Type B pancreatic cell (in vitro differentiated cells): ENCODE measurements at regions not wholly inside any gene's neighbourhood (a gene's known extent, or its start where the extent isn't known, plus 50 kb on each side); places are given as distances from the start of the nearest gene placed in this dataset.

Experiments
- DNase-seq: peaks from one replicate; pipeline ENCODE4 v3.0.0; 2021; ENCODE audit warnings: mixed read lengths; ENCODE audit not compliant: unreplicated experiment; ENCODE audit errors: extremely low spot score
- H3K27ac Mint-ChIP-seq: 2 replicates; pipeline ENCODE4 v1.8.0; 2021; ENCODE audit warnings: mild to moderate bottlenecking, mixed read lengths
- H3K27me3 Mint-ChIP-seq: 2 replicates; pipeline ENCODE4 v1.8.0; 2021; ENCODE audit warnings: mixed read lengths
- H3K36me3 Mint-ChIP-seq: 2 replicates; pipeline ENCODE4 v1.8.0; 2021; ENCODE audit warnings: mixed read lengths
- H3K4me1 Mint-ChIP-seq: one replicate; pipeline ENCODE4 v1.8.0; 2021; ENCODE audit warnings: mixed read lengths; ENCODE audit not compliant: unreplicated experiment
- H3K4me3 Mint-ChIP-seq: 2 replicates; pipeline ENCODE4 v1.8.0; 2021; ENCODE audit warnings: mild to moderate bottlenecking, mixed read lengths
- H3K9me3 Mint-ChIP-seq: 2 replicates; pipeline ENCODE4 v1.8.0; 2021; ENCODE audit warnings: mixed read lengths
- TF ChIP-seq, protein P1 (sequence below): fragments of 200-600 bp; sonication (generic); conservative IDR thresholded peaks from 2 replicates; pipeline ENCODE4 v1.5.0; 2021; ENCODE audit warnings: antibody characterized with exemption, mild to moderate bottlenecking

DNA sequence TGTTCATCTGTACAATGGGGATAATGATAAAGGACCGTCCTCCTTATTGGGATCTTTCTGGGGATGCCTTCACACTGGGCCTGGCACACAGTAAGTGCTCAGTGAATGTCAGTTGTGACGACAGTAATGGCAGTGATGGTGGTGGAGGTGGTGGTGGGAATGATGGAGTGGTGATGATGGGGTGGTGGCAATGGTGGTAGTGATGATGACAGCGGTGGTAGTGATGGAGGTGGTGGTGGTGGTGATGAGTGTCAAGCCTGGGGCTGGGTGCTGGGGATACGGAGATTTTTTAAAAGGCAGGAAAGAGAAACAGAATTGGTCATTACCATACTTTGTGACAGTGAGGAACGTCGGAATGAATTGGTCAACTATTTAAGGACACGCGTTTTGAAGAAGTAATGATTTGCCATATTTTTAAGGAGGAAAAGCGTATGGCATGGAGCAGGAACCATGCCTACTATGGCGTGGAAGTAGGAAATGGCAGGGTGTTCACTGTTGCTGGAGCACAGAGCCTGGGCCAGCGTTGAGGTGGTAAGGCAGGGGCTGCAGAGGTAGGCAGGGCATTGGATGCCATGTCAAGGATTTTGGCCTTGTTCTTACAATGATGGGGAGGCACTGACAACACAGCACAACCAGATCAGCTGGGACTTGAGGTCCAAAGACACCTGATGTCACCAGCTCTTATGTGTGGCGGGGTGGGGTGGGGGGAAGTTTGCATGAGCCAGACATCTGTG, 128.7 kb downstream of the ACTL8 start:
- DNase-seq, result no peak

DNA sequence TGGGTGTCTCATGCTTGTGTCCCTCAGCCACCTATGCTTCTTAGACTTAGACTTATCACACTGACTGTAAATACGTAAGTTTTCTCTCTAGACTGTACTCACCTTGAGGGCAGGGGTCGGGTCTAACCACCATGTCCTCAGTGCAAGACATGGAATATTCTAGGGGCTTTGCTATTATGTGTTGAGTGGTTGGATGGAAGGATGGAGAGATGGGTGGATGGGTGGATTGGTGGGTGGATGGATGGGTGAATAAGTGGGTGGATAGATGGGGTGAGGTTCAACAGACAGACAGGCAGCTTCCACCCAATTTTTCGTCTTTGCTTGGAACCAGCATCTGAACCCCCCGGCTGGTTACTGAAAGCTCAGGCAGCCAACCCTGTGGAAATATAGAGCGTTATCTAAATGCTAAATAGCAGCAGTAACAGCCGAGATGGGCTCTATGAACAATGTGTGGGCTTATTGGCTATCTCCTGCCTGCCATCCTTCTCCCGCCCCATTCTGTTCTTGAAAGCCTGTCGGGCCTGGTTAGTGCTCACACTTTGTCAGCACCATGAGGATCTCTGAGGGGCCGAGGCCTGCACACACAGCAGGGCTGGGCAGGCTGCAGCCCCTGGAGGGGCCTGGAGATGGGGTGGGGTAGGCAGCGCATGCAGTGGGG, 130.7 kb downstream of the ACTL8 start:
- Mint-ChIP-seq H3K4me3 (no peak overlapping the region), H3K27ac (no peak overlapping the region), H3K36me3 (no peaks in the 10 kb centered on the region), H3K4me1 (no peaks in the 10 kb centered on the region), H3K9me3 (no peaks in the 10 kb centered on the region), H3K27me3 (peaks cover 42% of the 10 kb centered on the region)
- TF ChIP-seq, protein P1, sequence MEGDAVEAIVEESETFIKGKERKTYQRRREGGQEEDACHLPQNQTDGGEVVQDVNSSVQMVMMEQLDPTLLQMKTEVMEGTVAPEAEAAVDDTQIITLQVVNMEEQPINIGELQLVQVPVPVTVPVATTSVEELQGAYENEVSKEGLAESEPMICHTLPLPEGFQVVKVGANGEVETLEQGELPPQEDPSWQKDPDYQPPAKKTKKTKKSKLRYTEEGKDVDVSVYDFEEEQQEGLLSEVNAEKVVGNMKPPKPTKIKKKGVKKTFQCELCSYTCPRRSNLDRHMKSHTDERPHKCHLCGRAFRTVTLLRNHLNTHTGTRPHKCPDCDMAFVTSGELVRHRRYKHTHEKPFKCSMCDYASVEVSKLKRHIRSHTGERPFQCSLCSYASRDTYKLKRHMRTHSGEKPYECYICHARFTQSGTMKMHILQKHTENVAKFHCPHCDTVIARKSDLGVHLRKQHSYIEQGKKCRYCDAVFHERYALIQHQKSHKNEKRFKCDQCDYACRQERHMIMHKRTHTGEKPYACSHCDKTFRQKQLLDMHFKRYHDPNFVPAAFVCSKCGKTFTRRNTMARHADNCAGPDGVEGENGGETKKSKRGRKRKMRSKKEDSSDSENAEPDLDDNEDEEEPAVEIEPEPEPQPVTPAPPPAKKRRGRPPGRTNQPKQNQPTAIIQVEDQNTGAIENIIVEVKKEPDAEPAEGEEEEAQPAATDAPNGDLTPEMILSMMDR, result no peak
- no peak for DNase-seq

More for the DNA sequence above, 128.7 kb downstream of the ACTL8 start:
- Mint-ChIP-seq H3K27ac (no peak overlapping the region), H3K36me3 (no peaks in the 10 kb centered on the region), H3K9me3 (no peaks in the 10 kb centered on the region), H3K27me3 (peaks cover 41% of the 10 kb centered on the region), H3K4me1 (no peaks in the 10 kb centered on the region), H3K4me3 (no peak overlapping the region)
- TF ChIP-seq, protein P1, result no peak

DNA sequence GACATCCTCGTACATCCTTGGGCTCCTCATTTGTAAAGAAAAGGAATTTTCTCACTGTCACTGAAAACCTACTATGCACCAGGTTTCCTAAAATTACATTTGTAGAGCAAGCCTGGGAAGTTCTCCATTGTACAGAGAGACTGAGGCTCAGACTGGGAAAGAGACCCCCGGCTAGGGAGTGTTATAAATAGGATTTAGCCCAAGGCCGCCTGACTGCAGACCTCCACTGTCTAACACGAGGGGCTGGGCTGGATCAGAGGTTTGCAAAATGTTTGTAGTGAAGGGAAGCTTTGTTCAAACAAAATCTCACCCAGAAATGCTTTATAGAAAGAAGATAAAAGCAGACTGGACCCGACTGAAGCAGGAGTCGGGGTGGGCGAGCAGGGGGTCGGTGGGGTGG, 131.3 kb downstream of the ACTL8 start:
- Mint-ChIP-seq H3K27me3 (peaks cover 46% of the 10 kb centered on the region), H3K9me3 (no peaks in the 10 kb centered on the region), H3K4me3 (no peak overlapping the region), H3K4me1 (no peaks in the 10 kb centered on the region), H3K36me3 (no peaks in the 10 kb centered on the region), H3K27ac (no peak overlapping the region)
- DNase-seq, result no peak
- TF ChIP-seq, protein P1, result no peak

DNA sequence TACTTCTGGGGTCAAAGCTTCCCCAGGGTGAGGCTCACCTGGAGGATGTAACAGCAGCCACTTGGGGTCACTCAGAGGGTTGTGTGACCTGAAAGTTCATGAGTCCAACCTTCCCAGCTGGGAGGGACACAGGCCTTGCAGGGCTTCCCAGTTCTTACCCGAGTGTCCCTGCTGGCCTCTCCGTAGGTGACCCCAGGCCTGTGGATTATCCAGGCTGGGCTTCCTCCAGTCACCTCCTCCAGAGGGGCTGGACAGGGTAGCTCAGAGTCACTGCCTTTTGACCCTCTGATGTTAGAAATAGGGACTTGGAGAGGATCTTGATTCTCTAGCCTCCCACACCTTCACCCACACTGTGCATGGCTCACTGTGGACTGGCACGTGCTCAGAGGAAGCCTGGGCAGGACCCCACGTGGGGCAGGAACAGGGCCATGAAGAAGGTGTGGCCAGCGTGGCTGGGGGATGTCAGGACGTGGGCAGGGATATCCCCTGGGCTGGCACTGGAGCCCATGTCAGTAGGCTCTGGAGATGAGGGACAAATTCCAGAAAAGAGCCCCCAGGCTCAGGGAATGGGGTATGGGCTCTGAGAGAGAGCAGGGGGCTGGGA, 131.8 kb downstream of the ACTL8 start:
- no peaks in the 10 kb centered on the region for H3K4me1 Mint-ChIP-seq
- no peak overlapping the region for H3K27ac Mint-ChIP-seq
- no peaks in the 10 kb centered on the region for H3K36me3 Mint-ChIP-seq
- no peaks in the 10 kb centered on the region for H3K9me3 Mint-ChIP-seq
- peaks cover 43% of the 10 kb centered on the region for H3K27me3 Mint-ChIP-seq
- TF ChIP-seq, protein P1, result no peak
- no peak overlapping the region for H3K4me3 Mint-ChIP-seq
- peak; percentile 48 for DNase-seq

DNA sequence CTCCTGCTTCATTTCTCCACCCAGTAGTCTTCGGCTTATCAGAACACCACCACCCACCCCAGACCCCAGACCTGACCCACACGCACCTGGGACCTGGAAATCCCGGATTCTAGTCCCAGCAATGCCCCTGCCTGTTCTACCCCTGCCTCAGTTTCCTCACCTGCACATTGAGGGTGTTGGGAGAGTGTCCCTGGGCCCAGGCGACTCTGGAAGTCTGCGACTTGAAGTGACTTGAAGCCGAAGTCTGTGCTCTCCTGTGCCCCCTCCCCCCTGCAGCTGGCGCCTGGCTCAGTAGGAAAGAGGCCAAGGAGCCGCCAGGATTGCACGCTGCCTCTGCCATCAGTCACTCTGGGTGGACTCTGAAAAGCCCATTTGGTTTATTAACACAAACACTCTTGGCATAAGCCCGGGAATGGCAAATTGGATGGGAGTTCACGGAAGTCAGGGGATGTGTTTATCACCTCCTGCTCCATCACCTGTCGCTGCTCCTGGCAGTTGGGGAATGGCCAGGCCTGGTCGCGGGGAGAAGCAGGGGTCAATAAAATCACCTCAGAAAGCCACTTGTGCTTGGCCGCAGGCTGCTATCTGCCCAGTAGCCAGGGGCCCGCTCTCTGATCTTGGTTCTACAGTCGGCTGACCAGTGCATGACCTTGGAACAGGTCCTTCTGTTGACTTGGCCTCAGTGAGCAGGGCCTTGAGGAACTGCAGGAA, 132.7 kb downstream of the ACTL8 start:
- no peaks in the 10 kb centered on the region for H3K36me3 Mint-ChIP-seq
- H3K27me3 Mint-ChIP-seq, result peaks cover 48% of the 10 kb centered on the region
- no peak overlapping the region for H3K27ac Mint-ChIP-seq
- no peaks in the 10 kb centered on the region for H3K9me3 Mint-ChIP-seq
- peak; percentile 45 for DNase-seq
- H3K4me3 Mint-ChIP-seq, result no peak overlapping the region
- TF ChIP-seq, protein P1, result no peak
- H3K4me1 Mint-ChIP-seq, result no peaks in the 10 kb centered on the region
